Common myeloid progenitor, CD34-positive (primary cell): ENCODE measurements at regions not wholly inside any gene's neighbourhood (a gene's known extent, or its start where the extent isn't known, plus 50 kb on each side); places are given as distances from the start of the nearest gene placed in this dataset.
"Not testable (repeated sequence)": the region's sequence is repeated elsewhere in the genome, so short reads cannot be mapped to it uniquely, and the experiment has no call there.

Experiments
- CTCF ChIA-PET: fragments of 350-600 bp; sonication (Branson Sonifier 250); formaldehyde crosslinking; loops from one replicate; lab custom pipeline; 2021; ENCODE audit warnings: antibody characterized with exemption; lab: Charles Lee
- POLR2A ChIA-PET: fragments of 350-600 bp; sonication (Branson Sonifier 250); formaldehyde crosslinking; loops from one replicate; lab custom pipeline; 2021; ENCODE audit warnings: antibody characterized with exemption; lab: Charles Lee
- DNase-seq, 3 donors: peaks; one replicate each; pipeline versions ENCODE4 v3.0.0 to v3.0.0-alpha.2; 2013
- H3K27ac ChIP-seq, 2 experiments: 1 replicate in 1 of 2; 2 replicates in 1 of 2; pipeline ENCODE4 v1.7.0; 2013; ENCODE audit warnings: inconsistent platforms in 2 of 2, low read length in 2 of 2, mild to moderate bottlenecking in 2 of 2, low read depth in 1 of 2, moderate library complexity in 1 of 2; ENCODE audit not compliant: severe bottlenecking in 2 of 2, insufficient read depth in 1 of 2, poor library complexity in 1 of 2
- H3K27me3 ChIP-seq, 5 experiments: replicated peaks in 2 of 5; 1 replicate in 3 of 5; 2 replicates in 2 of 5; pipeline versions ENCODE4 v1.6.1 to v1.7.0; 2013; ENCODE audit warnings: low read length in 4 of 5, mild to moderate bottlenecking in 2 of 5, moderate library complexity in 2 of 5, inconsistent platforms in 1 of 5; ENCODE audit not compliant: insufficient read depth in 5 of 5, control insufficient read depth in 4 of 5
- H3K36me3 ChIP-seq, 4 experiments: 1 replicate in 2 of 4; 2 replicates in 2 of 4; pipeline versions ENCODE4 v1.6.1 to v1.7.0; 2013; ENCODE audit warnings: low read length in 3 of 4, control low read depth in 1 of 4, mild to moderate bottlenecking in 1 of 4; ENCODE audit not compliant: control insufficient read depth in 4 of 4, insufficient read depth in 4 of 4
- H3K4me1 ChIP-seq, 4 experiments: 1 replicate in 3 of 4; 2 replicates in 1 of 4; pipeline versions ENCODE4 v1.6.1 to v1.7.1; 2013; ENCODE audit warnings: low read length in 3 of 4, mild to moderate bottlenecking in 3 of 4, control low read depth in 1 of 4, inconsistent platforms in 1 of 4, moderate library complexity in 1 of 4; ENCODE audit not compliant: control insufficient read depth in 4 of 4, insufficient read depth in 4 of 4; ENCODE audit errors: control extremely low read depth in 1 of 4
- H3K4me3 ChIP-seq, 7 experiments: 1 replicate in 4 of 7; 2 replicates in 3 of 7; pipeline versions ENCODE4 v1.5.1 to v1.7.0; 2013; ENCODE audit warnings: mild to moderate bottlenecking in 7 of 7, low read length in 6 of 7, moderate library complexity in 6 of 7, inconsistent platforms in 2 of 7, low read depth in 2 of 7, control low read depth in 1 of 7; ENCODE audit not compliant: insufficient read depth in 4 of 7, control insufficient read depth in 1 of 7; ENCODE audit errors: extremely low read depth in 1 of 7
- H3K9me3 ChIP-seq, 5 experiments: 1 replicate in 4 of 5; 2 replicates in 1 of 5; pipeline versions ENCODE4 v1.6.1 to v1.7.1; 2013; ENCODE audit warnings: low read length in 4 of 5, mild to moderate bottlenecking in 2 of 5, inconsistent platforms in 1 of 5, low read depth in 1 of 5, moderate library complexity in 1 of 5; ENCODE audit not compliant: control insufficient read depth in 4 of 5, insufficient read depth in 2 of 5; ENCODE audit errors: control extremely low read depth in 1 of 5
- WGBS: methylation state at CpG from one replicate; pipeline ENCODE4 v1.1.5; 2013; ENCODE audit not compliant: insufficient coverage; 5-methylcytosine and 5-hydroxymethylcytosine counted together

DNA sequence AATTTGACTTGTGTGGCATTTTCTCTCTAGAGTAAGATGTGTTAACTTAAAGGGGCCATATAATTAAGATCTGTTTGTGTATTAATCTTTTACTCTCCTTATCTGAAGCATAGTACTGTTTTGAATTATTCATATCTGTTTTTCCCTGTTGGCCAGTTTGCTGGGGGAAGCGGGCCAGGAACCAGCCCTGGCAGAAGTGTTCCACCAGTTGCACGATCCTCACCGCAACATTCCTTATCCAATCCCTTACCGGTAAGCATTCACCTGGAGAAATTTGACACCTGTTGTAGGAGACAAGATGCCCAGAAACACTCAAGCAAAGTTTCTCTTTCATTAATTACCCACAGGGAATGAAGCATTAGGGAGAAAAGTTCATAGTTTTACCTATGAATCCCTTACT is 92.2 kb upstream of the GARIN1A start:
- H3K9me3 ChIP-seq, H3K4me1 ChIP-seq, H3K27ac ChIP-seq, H3K27me3 ChIP-seq, H3K4me3 ChIP-seq, DNase-seq, POLR2A ChIA-PET: not testable (repeated sequence)
- no CpG with 5 or more reads among the region's 4 CpGs for WGBS
- peaks cover 2 to 20% (median 5%) of the 10 kb centered on the region in 4 experiments for H3K36me3 ChIP-seq
- CTCF ChIA-PET, result interaction anchor here (0.7 kb wide), 1 partner anchor 118 kb away, joined by 3 read pairs; no protein-coding TSS in a partner anchor

DNA sequence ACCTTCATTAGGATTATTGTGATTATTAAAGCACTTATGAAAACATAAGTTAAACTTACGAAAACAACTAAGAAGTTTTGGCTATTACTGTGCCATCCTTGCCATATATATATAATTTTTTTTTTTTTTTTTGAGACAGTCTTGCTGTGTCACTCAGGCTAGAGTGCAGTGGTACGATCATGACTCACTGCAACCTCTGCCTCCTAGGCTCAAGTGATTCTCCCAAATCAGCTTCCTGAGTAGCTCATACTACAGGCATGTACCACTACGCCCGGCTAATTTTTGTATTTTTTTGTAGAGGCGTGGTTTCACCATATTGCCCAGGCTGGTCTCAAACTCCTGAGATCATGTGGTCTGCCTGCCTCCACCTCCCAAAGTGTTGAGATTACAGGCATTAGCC is 91.0 kb upstream of the GARIN1A start:
- DNase-seq, result peak in 2 of 3 donors; percentile 2 to 8
- CTCF ChIA-PET, H3K9me3 ChIP-seq, H3K4me3 ChIP-seq, H3K27ac ChIP-seq, H3K27me3 ChIP-seq, POLR2A ChIA-PET, H3K4me1 ChIP-seq: not testable (repeated sequence)
- 100% methylated on average over 1 of the region's 5 CpGs for WGBS
- peaks cover 2 to 24% (median 4%) of the 10 kb centered on the region in 4 experiments for H3K36me3 ChIP-seq

DNA sequence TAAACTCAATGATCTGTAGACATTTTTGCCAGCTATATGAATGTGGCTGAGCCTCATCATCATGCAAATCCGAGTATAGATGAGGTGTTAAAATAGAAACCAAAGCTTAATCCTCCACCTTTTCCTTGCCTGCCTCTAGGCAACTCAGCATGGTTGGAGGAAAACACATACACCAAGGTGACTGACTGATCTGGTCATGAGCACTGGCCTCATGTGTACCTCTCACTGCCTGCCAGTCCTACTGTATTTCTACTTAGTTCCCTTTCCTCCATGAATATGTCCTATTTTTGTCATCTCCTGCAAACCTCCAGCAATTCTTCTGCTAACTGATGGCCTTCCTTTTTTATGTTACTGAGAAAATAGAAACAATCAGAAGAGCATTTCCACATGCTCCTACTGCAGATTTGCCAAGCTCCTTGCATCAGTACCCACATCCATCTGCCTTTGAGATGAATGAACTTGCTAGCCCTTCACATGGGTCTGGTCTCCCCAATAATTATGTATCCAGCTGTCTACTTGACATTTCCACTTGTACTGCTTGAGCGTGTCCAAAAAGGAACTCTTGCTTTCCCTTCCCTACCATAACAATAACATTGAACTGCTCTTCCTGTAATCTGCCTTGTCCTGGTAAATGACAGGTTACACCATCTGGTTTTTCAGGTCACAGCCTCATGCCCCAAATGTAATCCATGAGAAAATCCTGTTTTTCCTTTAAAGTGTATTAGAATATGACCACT is 90.1 kb upstream of the GARIN1A start:
- H3K36me3 ChIP-seq, result peaks cover 2 to 24% (median 5%) of the 10 kb centered on the region in 4 experiments
- H3K4me1 ChIP-seq, CTCF ChIA-PET, DNase-seq, H3K9me3 ChIP-seq, POLR2A ChIA-PET, H3K4me3 ChIP-seq, H3K27me3 ChIP-seq, H3K27ac ChIP-seq: not testable (repeated sequence)
- no CpG with 5 or more reads among the region's 2 CpGs for WGBS

DNA sequence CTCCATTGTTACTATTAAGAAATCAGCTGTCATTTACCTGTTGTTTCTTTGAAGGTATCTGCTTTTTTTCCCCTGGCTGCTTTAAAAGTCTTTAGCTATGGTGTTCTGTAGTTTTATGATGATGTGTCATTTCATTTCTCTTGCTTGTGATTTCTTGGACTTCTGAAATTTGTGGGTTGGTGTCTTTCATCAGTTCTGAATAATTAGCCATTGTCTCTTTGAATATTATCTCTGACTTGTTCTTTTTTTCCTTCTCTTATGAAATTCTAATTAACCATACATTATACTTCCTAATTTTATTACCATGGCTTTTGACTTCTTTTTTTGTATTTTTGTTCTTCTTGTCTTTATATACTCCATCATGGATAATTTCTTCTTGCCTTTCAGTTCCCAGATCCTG is 85.4 kb upstream of the GARIN1A start:
- DNase-seq, CTCF ChIA-PET, H3K4me3 ChIP-seq, H3K27ac ChIP-seq, POLR2A ChIA-PET, H3K4me1 ChIP-seq, H3K9me3 ChIP-seq, H3K27me3 ChIP-seq: not testable (repeated sequence)
- peaks cover 0 to 21% (median 7%) of the 10 kb centered on the region in 4 experiments for H3K36me3 ChIP-seq

DNA sequence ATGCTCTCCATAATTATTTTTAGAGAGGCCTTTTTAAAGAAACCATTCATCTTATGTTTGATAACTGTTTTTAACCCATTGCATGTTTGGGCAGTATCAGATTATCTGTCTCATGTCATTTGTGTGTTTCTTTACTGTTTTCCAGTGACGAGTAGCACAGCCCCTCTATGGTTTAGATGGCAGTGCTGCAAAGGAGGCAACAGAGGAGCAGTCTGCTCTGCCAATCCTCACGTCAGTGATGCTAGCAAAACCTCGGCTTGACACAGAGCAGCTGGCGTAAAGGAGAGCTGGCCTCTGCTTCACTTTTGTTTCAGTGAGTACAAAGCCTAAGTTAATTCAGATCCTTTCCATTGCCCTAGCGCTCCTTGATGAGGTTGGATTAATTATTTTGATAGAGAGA is 80.4 kb upstream of the GARIN1A start:
- WGBS, result 98% methylated on average over 4 of the region's 5 CpGs
- POLR2A ChIA-PET, result no interaction called here
- Histone ChIP-seq H3K4me3 (no peak overlapping the region), H3K27me3 (no peaks in the 10 kb centered on the region), H3K36me3 (peaks cover 2 to 35% (median 9%) of the 10 kb centered on the region in 4 experiments), H3K9me3 (no peaks in the 10 kb centered on the region), H3K4me1 (no peaks in the 10 kb centered on the region), H3K27ac (no peak overlapping the region)
- no peak for DNase-seq
- CTCF ChIA-PET, result no interaction called here

DNA sequence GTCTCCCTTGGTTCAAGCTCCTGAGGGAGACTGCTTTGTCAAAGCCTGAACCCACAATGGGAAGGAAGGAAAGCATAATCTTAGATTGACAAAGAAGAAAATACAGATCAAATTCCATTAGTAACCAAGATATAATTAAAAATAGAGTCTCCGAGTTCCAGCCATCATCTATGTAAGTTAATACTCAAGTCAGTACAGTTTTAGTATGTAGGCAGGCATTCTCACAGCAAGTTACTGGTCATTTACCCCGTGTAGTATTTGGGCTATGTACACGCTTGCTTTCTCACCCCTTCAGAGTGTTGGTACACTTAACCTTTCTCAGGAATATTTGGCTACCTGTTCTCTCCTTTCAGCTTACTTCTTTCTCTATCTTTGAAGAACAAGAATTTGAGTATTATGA is 79.9 kb upstream of the GARIN1A start:
- DNase-seq, H3K27me3 ChIP-seq, H3K27ac ChIP-seq, CTCF ChIA-PET, POLR2A ChIA-PET, H3K4me3 ChIP-seq, H3K4me1 ChIP-seq, H3K9me3 ChIP-seq: not testable (repeated sequence)
- H3K36me3 ChIP-seq, result peaks cover 2 to 37% (median 9%) of the 10 kb centered on the region in 4 experiments
- no CpG with 5 or more reads among the region's 3 CpGs for WGBS

DNA sequence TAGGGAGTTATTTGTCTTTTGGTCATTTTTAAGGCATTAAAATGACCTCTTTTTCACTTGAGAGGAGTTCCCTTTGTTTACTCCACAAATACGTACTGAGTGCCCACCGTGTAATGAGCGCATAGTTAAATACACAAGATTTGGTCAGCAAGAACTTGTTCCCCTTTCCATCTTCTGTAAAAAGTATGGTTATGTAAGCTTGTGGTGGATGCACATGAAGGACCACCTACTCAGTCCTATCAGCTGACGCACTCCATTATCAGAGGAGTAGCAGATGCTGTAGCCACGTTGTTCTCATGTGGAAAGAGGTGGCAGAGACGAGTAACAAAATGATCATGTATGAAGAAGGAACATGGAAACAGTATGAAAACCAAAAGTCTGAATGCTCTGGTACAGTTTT is 78.0 kb upstream of the GARIN1A start:
- H3K9me3 ChIP-seq, CTCF ChIA-PET, POLR2A ChIA-PET, H3K27ac ChIP-seq, H3K4me1 ChIP-seq, H3K4me3 ChIP-seq, H3K27me3 ChIP-seq: not testable (repeated sequence)
- WGBS, result 86% methylated on average over 3 of the region's 6 CpGs
- DNase-seq, result peak in 2 of 3 donors; percentile 24 to 45
- H3K36me3 ChIP-seq, result peaks cover 3 to 35% (median 11%) of the 10 kb centered on the region in 4 experiments
